Activated naive CD8-positive, alpha-beta T cell treated with anti-CD3 and anti-CD28 coated beads, Interleukin-2, amount 10 ng/mL, durations not matched to agents 7 days and 5 days (primary cell): ENCODE measurements at regions not wholly inside any gene's neighbourhood (a gene's known extent, or its start where the extent isn't known, plus 50 kb on each side); places are given as distances from the start of the nearest gene placed in this dataset.

Experiments
- ATAC-seq: fragments of 150-1000 bp; cut with Tn5 transposase; one replicate; pipeline ENCODE4 v1.10.0; 2021; ENCODE audit warnings: low read depth, moderate library complexity
- POLR2A ChIA-PET: fragments of 350-600 bp; sonication (Branson Sonifier 250); formaldehyde crosslinking; loops from one replicate; lab custom pipeline; 2021; ENCODE audit warnings: antibody characterized with exemption; lab: Charles Lee
- DNase-seq: peaks from one replicate; pipeline ENCODE4 v3.0.0; 2021
- H3K27ac Mint-ChIP-seq: one replicate; pipeline ENCODE4 v1.8.0; 2022; ENCODE audit warnings: mild to moderate bottlenecking, mixed read lengths
- H3K27me3 Mint-ChIP-seq: one replicate; pipeline ENCODE4 v1.8.0; 2022; ENCODE audit warnings: mild to moderate bottlenecking, moderate library complexity, mixed read lengths
- H3K36me3 Mint-ChIP-seq: one replicate; pipeline ENCODE4 v1.8.0; 2021; ENCODE audit warnings: mild to moderate bottlenecking, mixed read lengths
- H3K4me1 Mint-ChIP-seq: one replicate; pipeline ENCODE4 v1.8.0; 2021; ENCODE audit warnings: mixed read lengths
- H3K4me3 Mint-ChIP-seq: one replicate; pipeline ENCODE4 v1.8.0; 2022; ENCODE audit warnings: mild to moderate bottlenecking, moderate library complexity, mixed read lengths
- H3K9me3 Mint-ChIP-seq: one replicate; pipeline ENCODE4 v1.8.0; 2021; ENCODE audit warnings: mixed read lengths

DNA sequence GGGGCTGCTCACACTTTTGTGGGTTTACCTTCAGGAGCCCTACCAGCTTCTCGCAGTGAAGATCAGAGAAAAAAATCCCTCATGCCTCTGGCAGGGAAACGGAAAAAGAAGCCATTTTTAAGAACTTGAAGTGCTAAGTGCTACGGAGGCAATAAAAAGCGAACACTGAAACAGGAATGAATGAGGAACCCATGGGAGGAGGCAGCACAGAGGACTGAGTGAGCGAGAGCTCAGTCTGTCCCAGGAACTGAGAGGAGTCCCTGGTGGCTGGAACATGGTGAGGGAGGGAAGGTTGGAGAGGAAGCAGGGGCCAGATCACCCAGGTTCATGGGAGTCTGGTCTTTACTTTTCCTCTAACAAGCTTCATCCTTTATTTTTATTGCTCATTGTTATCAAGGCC lies 228.1 kb upstream of the PROK2 start:
- no peaks in the 10 kb centered on the region for H3K9me3 Mint-ChIP-seq
- H3K36me3 Mint-ChIP-seq: no peaks in the 10 kb centered on the region
- POLR2A ChIA-PET: interaction anchor here (0.6 to 0.7 kb wide), 2 partner anchors 125 to 130 kb away, joined by 3 to 4 read pairs; no protein-coding TSS in a partner anchor
- DNase-seq (no peak), ATAC-seq (no peak)
- H3K27me3 Mint-ChIP-seq: peaks cover 4% of the 10 kb centered on the region
- H3K4me1 Mint-ChIP-seq: no peaks in the 10 kb centered on the region
- no peak overlapping the region for H3K27ac Mint-ChIP-seq
- no peak overlapping the region for H3K4me3 Mint-ChIP-seq

DNA sequence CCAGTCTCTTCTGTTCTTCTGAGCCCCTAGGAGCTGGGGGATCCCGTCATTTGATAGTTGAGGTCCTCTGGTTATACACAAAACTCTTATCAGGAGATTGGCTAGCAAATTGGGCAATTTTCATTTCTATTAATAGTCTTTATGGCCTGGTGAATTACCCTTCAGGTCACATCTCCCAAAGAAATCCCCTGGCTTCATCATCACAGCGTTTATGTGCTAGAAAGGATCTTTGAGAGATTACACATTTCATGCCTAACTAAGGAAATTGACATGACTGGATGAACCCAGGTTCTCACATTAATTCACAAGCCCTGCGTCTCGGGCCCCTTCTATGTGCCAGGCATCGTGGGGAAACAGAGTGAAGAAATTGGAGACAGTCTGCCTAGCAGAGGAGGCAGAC lies 227.4 kb upstream of the PROK2 start:
- DNase-seq (no peak), ATAC-seq (no peak)
- H3K27me3 Mint-ChIP-seq: peaks cover 4% of the 10 kb centered on the region
- no peak overlapping the region for H3K27ac Mint-ChIP-seq
- no peaks in the 10 kb centered on the region for H3K9me3 Mint-ChIP-seq
- H3K4me1 Mint-ChIP-seq: no peaks in the 10 kb centered on the region
- H3K36me3 Mint-ChIP-seq: no peaks in the 10 kb centered on the region
- POLR2A ChIA-PET: no interaction called here
- no peak overlapping the region for H3K4me3 Mint-ChIP-seq

GRCh38 chr3:72011485-72011884 lies 226.5 kb upstream of the PROK2 start:
- ATAC-seq (no peak), DNase-seq (no peak)
- H3K27me3 Mint-ChIP-seq: peaks cover 4% of the 10 kb centered on the region
- H3K36me3 Mint-ChIP-seq: no peaks in the 10 kb centered on the region
- H3K27ac Mint-ChIP-seq: no peak overlapping the region
- no peak overlapping the region for H3K4me3 Mint-ChIP-seq
- no peaks in the 10 kb centered on the region for H3K9me3 Mint-ChIP-seq
- POLR2A ChIA-PET: no interaction called here
- H3K4me1 Mint-ChIP-seq: no peaks in the 10 kb centered on the region

- H3K27ac Mint-ChIP-seq: no peak overlapping the region
- DNase-seq (no peak), ATAC-seq (no peak)
- H3K9me3 Mint-ChIP-seq: no peaks in the 10 kb centered on the region
- H3K27me3 Mint-ChIP-seq: peaks cover 4% of the 10 kb centered on the region
- H3K4me3 Mint-ChIP-seq: no peak overlapping the region
- H3K36me3 Mint-ChIP-seq: no peaks in the 10 kb centered on the region
- no peaks in the 10 kb centered on the region for H3K4me1 Mint-ChIP-seq
- POLR2A ChIA-PET: no interaction called here
Measured at GRCh38 chr3:72009851-72010443, 225.0 kb upstream of the PROK2 start.

DNA sequence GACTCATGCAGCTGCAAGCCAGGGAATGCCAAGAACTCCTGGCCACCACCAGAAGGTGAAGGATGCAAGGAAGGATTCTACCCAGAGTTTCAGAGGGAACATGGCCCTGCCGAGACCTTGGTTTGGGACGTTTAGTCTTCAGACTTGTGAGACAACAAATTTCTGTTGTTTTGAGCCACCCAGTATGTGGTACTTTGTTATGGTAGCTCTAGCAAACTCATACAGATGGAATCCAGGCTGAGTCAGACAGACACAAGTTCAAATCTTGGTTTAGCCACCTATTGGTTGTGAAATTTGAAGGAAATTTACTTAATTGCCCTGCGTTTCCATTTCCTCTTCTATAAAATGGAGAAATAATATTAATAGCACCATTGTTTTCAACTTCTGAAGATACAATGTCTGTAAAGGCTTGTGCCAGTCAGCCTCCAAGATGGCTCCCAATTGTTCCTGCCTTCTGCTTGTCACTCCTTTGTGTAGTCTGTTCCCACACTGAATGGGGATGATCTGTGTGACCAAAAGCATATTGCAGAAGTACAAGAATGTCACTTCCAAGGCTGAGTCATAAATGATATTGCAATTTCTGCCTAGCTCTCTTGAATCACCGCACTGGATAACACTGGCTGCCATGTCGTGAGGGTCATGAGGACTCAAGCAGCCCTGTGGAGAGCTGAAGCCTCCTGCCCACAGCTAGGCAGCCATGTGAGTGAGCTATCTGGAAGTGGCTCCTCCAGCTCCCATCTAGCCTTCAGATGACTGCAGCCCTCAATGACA lies 223.5 kb upstream of the PROK2 start:
- no peak for ATAC-seq
- Mint-ChIP-seq H3K4me3 (no peak overlapping the region), H3K9me3 (no peaks in the 10 kb centered on the region), H3K4me1 (no peaks in the 10 kb centered on the region), H3K27ac (no peak overlapping the region), H3K36me3 (no peaks in the 10 kb centered on the region), H3K27me3 (peaks cover 4% of the 10 kb centered on the region)
- DNase-seq: no peak
- POLR2A ChIA-PET: no interaction called here

DNA sequence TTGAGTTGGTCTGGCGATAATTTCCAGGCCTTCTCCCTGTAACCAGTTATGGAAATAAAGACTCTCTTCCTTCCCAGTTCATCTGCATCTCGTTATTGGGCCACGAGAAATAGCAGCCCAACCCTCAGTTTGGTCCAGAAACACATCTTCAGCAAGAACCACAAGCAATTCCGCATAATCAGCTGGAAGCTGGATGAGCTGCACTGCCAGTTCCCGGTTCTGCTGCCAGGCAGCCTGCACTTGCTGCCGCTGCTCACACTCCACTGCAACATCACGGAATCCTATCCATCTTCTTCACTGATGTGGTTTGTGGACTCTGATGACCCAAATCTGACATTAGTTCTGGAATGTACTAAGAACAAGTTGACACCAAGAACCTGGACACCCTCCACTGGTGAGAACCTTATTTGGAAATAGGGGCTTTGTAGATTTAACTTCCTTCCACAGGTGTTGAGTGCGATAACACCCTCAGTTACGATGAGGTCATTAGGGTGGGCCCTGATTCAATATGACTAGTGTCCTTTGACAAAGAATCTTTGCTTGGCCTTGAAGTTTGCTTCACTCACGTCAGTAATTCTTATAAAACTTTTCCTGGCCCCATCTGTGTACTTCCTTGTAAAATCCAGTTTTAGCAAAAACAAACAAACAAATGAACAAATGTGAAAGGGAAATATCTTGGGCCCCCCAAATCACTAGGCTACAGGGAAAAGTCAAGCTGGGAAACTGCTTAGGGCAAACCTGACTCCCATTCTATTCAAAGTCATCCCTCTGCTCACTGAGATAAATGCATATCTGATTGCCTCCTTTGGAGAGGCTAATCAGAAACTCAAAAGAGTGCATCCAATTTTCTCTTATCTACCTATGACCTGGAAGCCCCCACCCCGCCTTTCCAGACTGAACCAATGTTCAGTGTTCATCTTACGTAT lies 221.9 kb upstream of the PROK2 start:
- no peak overlapping the region for H3K4me3 Mint-ChIP-seq
- no peak for DNase-seq
- H3K9me3 Mint-ChIP-seq: no peaks in the 10 kb centered on the region
- no peak overlapping the region for H3K27ac Mint-ChIP-seq
- POLR2A ChIA-PET: interaction anchor here (0.6 kb wide), 1 partner anchor 78 kb away, joined by 4 read pairs; no protein-coding TSS in a partner anchor
- no peaks in the 10 kb centered on the region for H3K4me1 Mint-ChIP-seq
- no peak for ATAC-seq
- peaks cover 5% of the 10 kb centered on the region for H3K27me3 Mint-ChIP-seq
- no peaks in the 10 kb centered on the region for H3K36me3 Mint-ChIP-seq

- Mint-ChIP-seq H3K36me3 (no peaks in the 10 kb centered on the region), H3K9me3 (peaks cover 1% of the 10 kb centered on the region), H3K4me1 (no peaks in the 10 kb centered on the region), H3K27ac (no peak overlapping the region), H3K27me3 (peaks cover 2% of the 10 kb centered on the region), H3K4me3 (no peak overlapping the region)
- no peak for DNase-seq
- ATAC-seq: no peak
- POLR2A ChIA-PET: no interaction called here
Measured at GRCh38 chr3:72004749-72005292, 219.9 kb upstream of the PROK2 start.

GRCh38 chr3:72003936-72004335 lies 219.0 kb upstream of the PROK2 start:
- H3K4me1 Mint-ChIP-seq: no peaks in the 10 kb centered on the region
- H3K36me3 Mint-ChIP-seq: no peaks in the 10 kb centered on the region
- peaks cover 2% of the 10 kb centered on the region for H3K27me3 Mint-ChIP-seq
- H3K9me3 Mint-ChIP-seq: peaks cover 1% of the 10 kb centered on the region
- POLR2A ChIA-PET: no interaction called here
- no peak overlapping the region for H3K27ac Mint-ChIP-seq
- no peak overlapping the region for H3K4me3 Mint-ChIP-seq
- DNase-seq (no peak), ATAC-seq (no peak)

DNA sequence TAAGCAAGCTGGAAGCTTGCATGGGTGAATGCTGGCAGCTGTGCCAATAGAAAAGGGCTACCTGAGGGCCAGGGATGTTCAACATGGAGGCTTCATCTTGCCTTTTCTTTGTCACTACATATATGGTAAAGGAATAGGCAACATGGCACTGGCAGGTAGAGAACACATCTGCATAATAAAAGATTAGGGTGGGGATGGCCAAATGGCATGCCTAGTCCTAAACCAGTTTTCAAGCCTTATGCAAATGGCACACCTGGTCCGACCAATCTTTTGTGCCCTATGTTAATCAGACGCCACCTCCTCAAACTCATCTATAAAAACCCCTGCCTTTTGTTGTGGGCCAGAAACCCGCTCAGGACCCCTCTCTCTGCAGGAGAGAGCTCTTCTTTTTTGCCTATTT lies 216.8 kb upstream of the PROK2 start:
- Mint-ChIP-seq H3K27me3 (peaks cover 3% of the 10 kb centered on the region), H3K36me3 (no peaks in the 10 kb centered on the region), H3K9me3 (peaks cover 3% of the 10 kb centered on the region), H3K4me3 (no peak overlapping the region), H3K4me1 (no peaks in the 10 kb centered on the region), H3K27ac (no peak overlapping the region)
- POLR2A ChIA-PET: no interaction called here
- no peak for DNase-seq
- ATAC-seq: no peak

GRCh38 chr3:71998995-71999673 lies 214.2 kb upstream of the PROK2 start:
- POLR2A ChIA-PET: no interaction called here
- Mint-ChIP-seq H3K27me3 (peaks cover 7% of the 10 kb centered on the region), H3K4me1 (peaks cover 5% of the 10 kb centered on the region)

DNA sequence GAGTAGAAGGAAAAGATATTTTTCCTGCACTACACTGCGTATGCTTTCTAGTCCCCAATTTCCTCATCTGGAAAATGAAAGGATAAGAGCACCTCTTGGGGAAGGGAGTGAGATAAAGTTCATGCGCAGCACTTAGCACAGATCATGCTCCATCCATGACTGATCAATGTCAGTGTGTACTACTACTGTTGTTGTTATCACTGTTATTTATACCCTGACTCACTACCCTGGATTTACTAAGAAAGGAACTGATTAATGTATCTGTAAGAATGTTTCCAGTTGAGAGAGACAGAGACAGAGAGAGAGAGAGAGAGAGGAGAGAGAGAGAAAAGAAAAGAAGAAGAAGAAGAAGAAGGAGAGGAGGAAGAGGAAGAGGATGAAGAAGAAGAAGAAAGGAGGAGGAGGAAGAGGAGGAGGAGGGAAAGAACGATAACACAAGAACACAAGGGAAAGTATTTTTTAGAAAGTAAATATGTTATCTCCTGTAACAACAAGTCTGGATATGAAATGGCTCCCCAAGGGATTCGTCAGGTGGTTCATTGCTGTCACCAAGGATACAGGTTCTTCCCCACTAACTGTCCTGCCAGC lies 212.2 kb upstream of the PROK2 start:
- H3K27me3 Mint-ChIP-seq: peaks cover 7% of the 10 kb centered on the region
- H3K36me3 Mint-ChIP-seq: no peaks in the 10 kb centered on the region
- DNase-seq (no peak), ATAC-seq (no peak)
- POLR2A ChIA-PET: no interaction called here
- peaks cover 4% of the 10 kb centered on the region for H3K9me3 Mint-ChIP-seq
- H3K4me1 Mint-ChIP-seq: peaks cover 6% of the 10 kb centered on the region
- H3K27ac Mint-ChIP-seq: no peak overlapping the region
- no peak overlapping the region for H3K4me3 Mint-ChIP-seq

More at GRCh38 chr3:71998995-71999673, 214.2 kb upstream of the PROK2 start:
- no peak for ATAC-seq
- DNase-seq: no peak
- H3K4me3 Mint-ChIP-seq: no peak overlapping the region
- H3K36me3 Mint-ChIP-seq: no peaks in the 10 kb centered on the region
- no peak overlapping the region for H3K27ac Mint-ChIP-seq
- peaks cover 3% of the 10 kb centered on the region for H3K9me3 Mint-ChIP-seq

DNA sequence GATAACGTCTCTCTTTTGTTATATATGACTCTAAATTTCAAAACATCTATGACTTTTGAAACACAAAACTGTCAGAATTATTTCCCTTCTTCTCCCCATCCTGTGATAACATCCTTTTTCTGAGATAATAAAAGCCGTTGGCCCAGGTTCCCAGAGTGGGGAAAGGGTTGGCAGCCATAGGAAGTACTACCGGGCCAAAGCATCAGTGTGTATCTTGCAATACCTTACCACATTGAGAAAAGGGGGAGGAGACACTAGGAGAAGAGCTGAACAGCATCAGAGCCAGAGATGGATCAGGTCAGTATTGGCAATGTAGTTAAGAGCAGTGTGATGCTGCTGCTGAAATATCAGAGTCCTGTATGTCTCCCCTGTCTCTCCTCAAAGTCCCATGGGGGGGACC lies 210.0 kb upstream of the PROK2 start:
- Mint-ChIP-seq H3K36me3 (no peaks in the 10 kb centered on the region), H3K27me3 (peaks cover 6% of the 10 kb centered on the region), H3K27ac (no peak overlapping the region), H3K4me3 (no peak overlapping the region), H3K4me1 (peaks cover 8% of the 10 kb centered on the region), H3K9me3 (peaks cover 4% of the 10 kb centered on the region)
- no peak for ATAC-seq
- POLR2A ChIA-PET: no interaction called here
- no peak for DNase-seq
